H1 (cell line): ENCODE measurements at regions not wholly inside any gene's neighbourhood (a gene's known extent, or its start where the extent isn't known, plus 50 kb on each side); places are given as distances from the start of the nearest gene placed in this dataset.

Source experiments
- CTCF ChIA-PET: fragments of 300-600 bp; sonication (Branson Sonifier 250); formaldehyde crosslinking; loops from one replicate; lab custom pipeline; 2021; ENCODE audit not compliant: partially characterized antibody; lab: Charles Lee
- POLR2A ChIA-PET: fragments of 300-600 bp; sonication (Branson Sonifier 250); formaldehyde crosslinking; loops from one replicate; lab custom pipeline; 2021; ENCODE audit warnings: inconsistent platforms; ENCODE audit not compliant: partially characterized antibody; lab: Charles Lee
- DNase-seq, 2 experiments: peaks; one replicate each; pipeline versions ENCODE4 v3.0.0 to v3.0.0-alpha.2; 2010 to 2022; ENCODE audit warnings: low spot score in 2 of 2, low read depth in 1 of 2, mixed read lengths in 1 of 2
- FAIRE-seq: peaks from 2 replicates; lab custom pipeline; 2011; peaks lifted over from hg19 to GRCh38; lab: Jason Lieb, UNC
- H2AFZ ChIP-seq: 2 replicates; pipeline ENCODE4 v1.8.1; 2012; ENCODE audit warnings: low read length, inconsistent platforms
- H2AK5ac ChIP-seq: 2 replicates; pipeline ENCODE4 v1.6.1; 2013; ENCODE audit warnings: low read depth, low read length
- H2BK120ac ChIP-seq: replicated peaks from 2 replicates; pipeline ENCODE3; 2013; ENCODE audit warnings: low read depth, low read length, inconsistent platforms
- H2BK12ac ChIP-seq: 2 replicates; pipeline ENCODE4 v1.6.1; 2013; ENCODE audit warnings: low read depth, low read length
- H2BK15ac ChIP-seq: 2 replicates; pipeline ENCODE4 v1.6.1; 2013; ENCODE audit warnings: low read length
- H2BK20ac ChIP-seq: 2 replicates; pipeline ENCODE4 v1.6.1; 2013; ENCODE audit warnings: low read length
- H2BK5ac ChIP-seq: 2 replicates; pipeline ENCODE4 v1.6.1; 2013; ENCODE audit warnings: low read depth, low read length
- H3K14ac ChIP-seq: 2 replicates; pipeline ENCODE4 v1.6.1; 2013; ENCODE audit warnings: inconsistent platforms; ENCODE audit not compliant: insufficient read length
- H3K18ac ChIP-seq: 2 replicates; pipeline ENCODE4 v1.6.1; 2013; ENCODE audit warnings: low read length; ENCODE audit errors: extremely low read depth
- H3K23ac ChIP-seq: 2 replicates; pipeline ENCODE4 v1.6.1; 2013; ENCODE audit warnings: inconsistent platforms; ENCODE audit not compliant: insufficient read length
- H3K23me2 ChIP-seq: 2 replicates; pipeline ENCODE4 v1.6.1; 2013; ENCODE audit warnings: low read depth, low read length
- H3K27ac ChIP-seq: 2 replicates; pipeline ENCODE4 v1.6.1; 2011; ENCODE audit warnings: low read depth, low read length, inconsistent platforms
- H3K27me3 ChIP-seq, 4 experiments: replicated peaks in 1 of 4; 1 replicate in 1 of 4; 2 replicates in 3 of 4; pipeline versions ENCODE4 v1.6.1 to v1.8.1; 2011 to 2013; ENCODE audit warnings: low read length in 3 of 4, mild to moderate bottlenecking in 3 of 4, inconsistent platforms in 2 of 4, mixed read lengths in 2 of 4, moderate library complexity in 1 of 4; ENCODE audit not compliant: control insufficient read depth in 3 of 4, insufficient read depth in 3 of 4; ENCODE audit errors: extremely low read depth in 1 of 4
- H3K36me3 ChIP-seq, 4 experiments: 2 replicates each; pipeline versions ENCODE4 v1.6.1 to v1.8.1; 2011 to 2013; ENCODE audit warnings: mild to moderate bottlenecking in 4 of 4, low read length in 3 of 4, moderate library complexity in 2 of 4, control low read depth in 1 of 4, inconsistent platforms in 1 of 4; ENCODE audit not compliant: insufficient read depth in 4 of 4, control insufficient read depth in 2 of 4
- H3K4ac ChIP-seq: replicated peaks from 2 replicates; pipeline ENCODE3; 2013; ENCODE audit warnings: low read length, low read depth, mixed read lengths, inconsistent platforms; ENCODE audit not compliant: insufficient read length
- H3K4me1 ChIP-seq, 4 experiments: replicated peaks in 1 of 4; 1 replicate in 1 of 4; 2 replicates in 3 of 4; pipeline versions ENCODE4 v1.6.1 to v1.8.1; 2011 to 2013; ENCODE audit warnings: low read length in 3 of 4, inconsistent platforms in 2 of 4, mixed read lengths in 1 of 4; ENCODE audit not compliant: insufficient read depth in 4 of 4, control insufficient read depth in 3 of 4
- H3K4me2 ChIP-seq, 2 experiments: 2 replicates each; pipeline versions ENCODE4 v1.6.1 to v1.8.1; 2011 to 2013; ENCODE audit warnings: low read depth in 2 of 2, low read length in 2 of 2, control low read depth in 1 of 2, inconsistent platforms in 1 of 2, mild to moderate bottlenecking in 1 of 2; ENCODE audit not compliant: insufficient read depth in 1 of 2
- H3K4me3 ChIP-seq, 4 experiments: fragments of 200-600, 300-600 bp in 1 of 4; sonication (generic), shearing (Covaris generic), sonication (Bioruptor Twin) in 1 of 4; 2 replicates each; pipeline versions ENCODE4 v1.5.1 to v1.8.1; 2011 to 2016; ENCODE audit warnings: low read length in 4 of 4, low read depth in 3 of 4, control low read depth in 2 of 4, inconsistent platforms in 2 of 4, mild to moderate bottlenecking in 2 of 4, mixed read lengths in 1 of 4, moderate library complexity in 1 of 4; ENCODE audit not compliant: insufficient read depth in 2 of 4; ENCODE audit errors: extremely low read depth in 1 of 4
- H3K56ac ChIP-seq: replicated peaks from 2 replicates; pipeline ENCODE3; 2013; ENCODE audit warnings: low read depth, mild to moderate bottlenecking, mixed read lengths, low read length, inconsistent platforms; ENCODE audit not compliant: insufficient read length
- H3K79me1 ChIP-seq: 2 replicates; pipeline ENCODE4 v1.6.1; 2013; ENCODE audit warnings: low read depth, low read length, control low read depth
- H3K79me2 ChIP-seq, 2 experiments: 2 replicates each; pipeline versions ENCODE4 v1.6.1 to v1.8.1; 2012 to 2013; ENCODE audit warnings: low read length in 2 of 2, mild to moderate bottlenecking in 2 of 2, inconsistent platforms in 1 of 2; ENCODE audit not compliant: insufficient read depth in 2 of 2, control insufficient read depth in 1 of 2
- H3K9ac ChIP-seq, 4 experiments: replicated peaks in 1 of 4; 1 replicate in 1 of 4; 2 replicates in 3 of 4; pipeline versions ENCODE4 v1.6.1 to v1.8.1; 2011 to 2013; ENCODE audit warnings: low read depth in 3 of 4, low read length in 3 of 4, control low read depth in 2 of 4, mild to moderate bottlenecking in 2 of 4, moderate library complexity in 2 of 4, inconsistent platforms in 1 of 4; ENCODE audit errors: extremely low read depth in 1 of 4
- H3K9me3 ChIP-seq, 2 experiments: 2 replicates each; pipeline versions ENCODE4 v1.6.1 to v1.8.1; 2012 to 2013; ENCODE audit warnings: mild to moderate bottlenecking in 2 of 2, moderate library complexity in 2 of 2, control low read depth in 1 of 2, inconsistent platforms in 1 of 2, low read depth in 1 of 2, low read length in 1 of 2, mixed read lengths in 1 of 2; ENCODE audit not compliant: insufficient read depth in 2 of 2
- H4K20me1 ChIP-seq, 2 experiments: replicated peaks in 1 of 2; 2 replicates each; pipeline versions ENCODE3 to v1.8.1; 2011 to 2013; ENCODE audit warnings: inconsistent platforms in 2 of 2, low read length in 2 of 2, mild to moderate bottlenecking in 1 of 2; ENCODE audit not compliant: insufficient read depth in 2 of 2, control insufficient read depth in 1 of 2
- H4K5ac ChIP-seq: 2 replicates; pipeline ENCODE4 v1.6.1; 2013; ENCODE audit warnings: low read length, low read depth, mixed read lengths, inconsistent platforms; ENCODE audit not compliant: insufficient read length
- H4K8ac ChIP-seq: 2 replicates; pipeline ENCODE4 v1.8.0; 2013; ENCODE audit warnings: mild to moderate bottlenecking, moderate library complexity, low read length, inconsistent platforms; ENCODE audit not compliant: insufficient read depth; ENCODE audit errors: extremely low read depth
- H4K91ac ChIP-seq: replicated peaks from 2 replicates; pipeline ENCODE3; 2013; ENCODE audit warnings: low read length, mixed read lengths, inconsistent platforms; ENCODE audit not compliant: insufficient read length
- ASH2L ChIP-seq: fragments of 200-600, 300-600 bp; sonication (generic); IDR thresholded peaks from one replicate; pipeline ENCODE4 v1.7.1; 2017; ENCODE audit warnings: low read length
- CHD1 ChIP-seq: IDR thresholded peaks from 2 replicates; pipeline ENCODE4 v1.6.1; 2012; ENCODE audit warnings: low read depth, low read length, improper control_type of control experiment
- KDM5A ChIP-seq: fragments of 200-600 bp; IDR thresholded peaks from 2 replicates; pipeline ENCODE4 v1.7.1; 2012; ENCODE audit warnings: mild to moderate bottlenecking, low read length, inconsistent platforms, mixed read lengths
- POLR2AphosphoS5 ChIP-seq: IDR thresholded peaks from 2 replicates; pipeline ENCODE4 v1.6.1; 2011; ENCODE audit warnings: low read depth, low read length
- RFX5 ChIP-seq: IDR thresholded peaks from 2 replicates; pipeline ENCODE4 v1.6.1; 2011; ENCODE audit warnings: low read depth, low read length, improper control_type of control experiment, borderline replicate concordance
- SP1 ChIP-seq: IDR thresholded peaks from 2 replicates; pipeline ENCODE4 v1.6.1; 2011; ENCODE audit warnings: low read depth, low read length
- WGBS, 2 experiments: shearing (Covaris generic) in 1 of 2; methylation state at CpG; one replicate each; pipeline versions ENCODE4 v1.1.6 to v1.1.7; 2013 to 2015; ENCODE audit warnings: low lambda C conversion rate in 2 of 2, mixed read lengths in 2 of 2, inconsistent platforms in 1 of 2, low coverage in 1 of 2, missing lambda C conversion rate in 1 of 2; ENCODE audit not compliant: insufficient replicate concordance in 2 of 2, insufficient coverage in 1 of 2, insufficient read length in 1 of 2; ENCODE audit errors: extremely low coverage in 1 of 2, missing lambda C conversion rate in 1 of 2; 5-methylcytosine and 5-hydroxymethylcytosine counted together

DNA sequence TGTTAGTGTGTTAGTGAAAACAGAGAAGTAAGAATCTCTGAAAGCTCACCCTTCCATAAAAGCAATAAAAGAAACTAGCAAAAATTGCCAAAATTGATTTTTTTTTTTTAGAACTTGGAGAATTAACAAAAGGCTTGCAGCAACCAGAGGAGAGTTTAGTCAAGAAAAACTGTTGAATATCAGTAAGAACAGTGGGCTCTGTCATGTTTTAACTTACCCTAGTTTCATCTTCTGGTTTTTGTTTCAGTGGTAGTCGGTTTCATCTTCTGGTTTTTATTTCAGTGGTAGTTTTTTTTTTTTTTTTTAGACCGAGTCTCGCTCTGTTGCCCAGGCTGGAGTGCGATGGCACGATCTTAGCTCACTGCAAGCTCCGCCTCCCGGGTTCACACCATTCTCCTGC, 580.9 kb downstream of the NYAP2 start:
- no peaks in the 10 kb centered on the region for H3K79me2 ChIP-seq
- FAIRE-seq (no peak), DNase-seq (no peak)
- no peak overlapping the region for H3K4me2 ChIP-seq
- H3K14ac ChIP-seq: no peak overlapping the region
- CTCF ChIA-PET: interaction anchor here (0.9 kb wide), 1 partner anchor 60 kb away, joined by 6 read pairs; no protein-coding TSS in a partner anchor
- no peaks in the 10 kb centered on the region for H4K20me1 ChIP-seq
- no peak overlapping the region for H2AK5ac ChIP-seq
- POLR2A ChIA-PET: no interaction called here
- H4K8ac ChIP-seq: no peak overlapping the region
- H3K36me3 ChIP-seq: no peaks in the 10 kb centered on the region
- H3K4ac ChIP-seq: no peak overlapping the region
- H2BK15ac ChIP-seq: no peak overlapping the region
- WGBS, 2 experiments: no CpG with 5 or more reads among the region's 7 CpGs
- no peak overlapping the region for H3K27ac ChIP-seq
- no peak overlapping the region for H2BK20ac ChIP-seq
- no peak overlapping the region for H4K5ac ChIP-seq
- H3K18ac ChIP-seq: no peak overlapping the region
- H4K91ac ChIP-seq: no peak overlapping the region
- no peak overlapping the region for H3K4me3 ChIP-seq
- no peak overlapping the region for H3K9ac ChIP-seq
- H3K79me1 ChIP-seq: no peaks in the 10 kb centered on the region
- H2AFZ ChIP-seq: no peak overlapping the region
- no peaks in the 10 kb centered on the region for H3K9me3 ChIP-seq
- no peak overlapping the region for H2BK5ac ChIP-seq
- H3K4me1 ChIP-seq: no peaks in the 10 kb centered on the region
- H3K27me3 ChIP-seq: no peaks in the 10 kb centered on the region
- H3K23ac ChIP-seq: no peak overlapping the region
- no peaks in the 10 kb centered on the region for H3K23me2 ChIP-seq
- H3K56ac ChIP-seq: no peak overlapping the region
- no peak overlapping the region for H2BK12ac ChIP-seq
- H2BK120ac ChIP-seq: no peak overlapping the region
- TF ChIP-seq ASH2L (no peak), SP1 (no peak), CHD1 (no peak), RFX5 (no peak), POLR2AphosphoS5 (no peak), KDM5A (no peak)
